ENCODE measurements at regions not wholly inside any gene's neighbourhood (a gene's known extent, or its start where the extent isn't known, plus 50 kb on each side); places are given as distances from the start of the nearest gene placed in this dataset.

GRCh38 chrX:110450050-110450449, 91.4 kb downstream of the RTL9 start:
- no peak overlapping the region for H3K27ac Mint-ChIP-seq
- CTCF ChIA-PET: interaction anchor here (1.4 kb wide), 1 partner anchor 404 kb away, joined by 4 read pairs; no protein-coding TSS in a partner anchor
- H3K4me3 Mint-ChIP-seq: no peak overlapping the region
- intact Hi-C loops (cut with micrococcal nuclease): loop anchor here (1.0 kb wide), 1 partner anchor 397 kb away; no protein-coding TSS in a partner anchor
- no peak for TF ChIP-seq CTCF (IDR thresholded peaks at IDR 0.05)
- H3K4me1 Mint-ChIP-seq: no peaks in the 10 kb centered on the region
- H3K36me3 Mint-ChIP-seq (ENCODE audit: low read depth): no peaks in the 10 kb centered on the region
- no peaks in the 10 kb centered on the region for H3K27me3 Mint-ChIP-seq
- POLR2A ChIA-PET: no interaction called here
- no peak for ATAC-seq (ENCODE audit: low read depth)
- no peaks in the 10 kb centered on the region for H3K9me3 Mint-ChIP-seq
- peak; percentile 14 for DNase-seq

DNA sequence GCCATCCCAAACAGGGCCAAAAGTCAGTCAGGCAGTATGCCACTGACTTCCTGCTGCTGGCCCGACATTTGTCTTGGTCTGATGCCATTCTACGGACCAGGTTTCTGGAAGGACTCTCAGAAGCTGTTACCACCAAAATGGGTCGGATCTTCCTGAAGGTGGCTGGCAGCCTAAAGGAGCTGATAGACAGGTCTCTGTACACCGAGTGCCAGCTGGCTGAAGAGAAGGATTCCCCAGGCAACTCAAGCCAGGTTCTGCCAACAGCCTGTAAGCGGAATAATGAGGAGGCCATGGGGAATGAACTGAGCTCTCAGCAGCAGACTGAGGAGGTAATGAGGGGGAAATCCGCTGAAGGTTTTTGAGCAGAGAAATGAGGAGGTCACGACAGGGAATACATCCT, 95.7 kb downstream of the RTL9 start:
- no peaks in the 10 kb centered on the region for H3K9me3 Mint-ChIP-seq
- H3K4me1 Mint-ChIP-seq: no peaks in the 10 kb centered on the region
- no peak overlapping the region for H3K4me3 Mint-ChIP-seq
- DNase-seq (no peak), ATAC-seq (ENCODE audit: low read depth) (no peak)
- intact Hi-C loops (cut with micrococcal nuclease): no loop called here
- peaks cover 1% of the 10 kb centered on the region for H3K27me3 Mint-ChIP-seq
- no peak overlapping the region for H3K27ac Mint-ChIP-seq
- ChIA-PET CTCF (no interaction called here), POLR2A (no interaction called here)
- no peak for TF ChIP-seq CTCF (IDR thresholded peaks at IDR 0.05)
- H3K36me3 Mint-ChIP-seq (ENCODE audit: low read depth): no peaks in the 10 kb centered on the region

GRCh38 chrX:110462957-110463356, 104.3 kb downstream of the RTL9 start:
- H3K36me3 Mint-ChIP-seq (ENCODE audit: low read depth): no peaks in the 10 kb centered on the region
- H3K4me1 Mint-ChIP-seq: no peaks in the 10 kb centered on the region
- H3K9me3 Mint-ChIP-seq: no peaks in the 10 kb centered on the region
- no peaks in the 10 kb centered on the region for H3K27me3 Mint-ChIP-seq
- H3K4me3 Mint-ChIP-seq: no peak overlapping the region
- ATAC-seq (ENCODE audit: low read depth): no peak
- no peak for TF ChIP-seq CTCF (IDR thresholded peaks at IDR 0.05)
- no peak for DNase-seq
- ChIA-PET POLR2A (no interaction called here), CTCF (no interaction called here)
- intact Hi-C loops (cut with micrococcal nuclease): no loop called here
- no peak overlapping the region for H3K27ac Mint-ChIP-seq

DNA sequence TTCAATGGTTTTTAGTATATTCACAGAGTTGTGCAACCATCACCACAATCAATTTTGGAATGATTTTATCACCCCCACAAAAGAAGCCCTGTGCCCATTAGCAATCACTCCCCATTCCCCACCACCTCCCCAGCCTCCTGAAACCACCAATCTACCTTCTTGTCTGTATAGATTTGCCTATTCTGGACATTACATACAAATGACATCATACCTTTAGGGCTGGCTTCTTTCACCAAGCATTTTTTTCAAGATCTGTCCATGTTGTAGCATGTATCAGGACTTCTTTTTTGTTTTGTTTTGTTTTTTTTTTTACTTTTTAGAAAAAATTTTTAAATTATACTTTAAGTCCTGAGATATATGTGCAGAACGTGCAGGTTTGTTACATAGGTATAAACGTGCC, 108.1 kb downstream of the RTL9 start:
- H3K9me3 Mint-ChIP-seq: no peaks in the 10 kb centered on the region
- H3K4me3 Mint-ChIP-seq: no peak overlapping the region
- H3K27me3 Mint-ChIP-seq: no peaks in the 10 kb centered on the region
- ChIA-PET POLR2A (no interaction called here), CTCF (no interaction called here)
- H3K27ac Mint-ChIP-seq: no peak overlapping the region
- intact Hi-C loops (cut with micrococcal nuclease): no loop called here
- ATAC-seq (ENCODE audit: low read depth): no peak
- H3K36me3 Mint-ChIP-seq (ENCODE audit: low read depth): no peaks in the 10 kb centered on the region
- no peaks in the 10 kb centered on the region for H3K4me1 Mint-ChIP-seq
- TF ChIP-seq CTCF (IDR thresholded peaks at IDR 0.05): no peak
- no peak for DNase-seq

DNA sequence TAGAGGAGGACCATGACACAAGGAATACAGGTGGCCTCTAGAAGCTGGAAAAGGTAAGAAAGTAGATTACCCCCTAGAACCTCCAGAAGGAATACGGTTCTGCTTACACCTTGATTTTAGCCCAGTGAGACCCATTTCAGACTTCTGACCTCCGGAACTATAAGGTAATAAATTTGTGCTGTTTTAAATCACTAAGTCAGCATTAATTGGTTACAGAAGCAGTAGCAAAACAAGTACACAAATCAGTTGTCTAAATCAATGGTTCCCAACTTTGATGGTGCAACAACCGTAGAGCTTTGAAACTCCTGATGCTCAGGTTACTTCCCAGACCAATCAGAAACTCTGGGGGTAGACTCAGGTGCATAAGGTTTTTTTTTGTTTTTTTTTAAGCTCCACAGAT, 113.6 kb downstream of the RTL9 start:
- intact Hi-C loops (cut with micrococcal nuclease): no loop called here
- ATAC-seq (ENCODE audit: low read depth): no peak
- Mint-ChIP-seq H3K36me3 (ENCODE audit: low read depth) (no peaks in the 10 kb centered on the region), H3K9me3 (no peaks in the 10 kb centered on the region), H3K27me3 (no peaks in the 10 kb centered on the region), H3K4me3 (no peak overlapping the region), H3K27ac (no peak overlapping the region), H3K4me1 (no peaks in the 10 kb centered on the region)
- ChIA-PET POLR2A (no interaction called here), CTCF (no interaction called here)
- no peak for TF ChIP-seq CTCF (IDR thresholded peaks at IDR 0.05)
- no peak for DNase-seq
